ENCODE measurements at regions not wholly inside any gene's neighbourhood (a gene's known extent, or its start where the extent isn't known, plus 50 kb on each side); places are given as distances from the start of the nearest gene placed in this dataset.
"Not testable (repeated sequence)": the region's sequence is repeated elsewhere in the genome, so short reads cannot be mapped to it uniquely, and the experiment has no call there.

GRCh38 chr18:66892388-66892787 lies 288.5 kb upstream of the CDH19 start:
- not testable (repeated sequence) for H3K4me1 Mint-ChIP-seq; H3K4me3 Mint-ChIP-seq; H3K27ac Mint-ChIP-seq; H3K36me3 Mint-ChIP-seq; DNase-seq; ATAC-seq (replicated peaks); H3K9me3 Mint-ChIP-seq; H3K27me3 Mint-ChIP-seq

DNA sequence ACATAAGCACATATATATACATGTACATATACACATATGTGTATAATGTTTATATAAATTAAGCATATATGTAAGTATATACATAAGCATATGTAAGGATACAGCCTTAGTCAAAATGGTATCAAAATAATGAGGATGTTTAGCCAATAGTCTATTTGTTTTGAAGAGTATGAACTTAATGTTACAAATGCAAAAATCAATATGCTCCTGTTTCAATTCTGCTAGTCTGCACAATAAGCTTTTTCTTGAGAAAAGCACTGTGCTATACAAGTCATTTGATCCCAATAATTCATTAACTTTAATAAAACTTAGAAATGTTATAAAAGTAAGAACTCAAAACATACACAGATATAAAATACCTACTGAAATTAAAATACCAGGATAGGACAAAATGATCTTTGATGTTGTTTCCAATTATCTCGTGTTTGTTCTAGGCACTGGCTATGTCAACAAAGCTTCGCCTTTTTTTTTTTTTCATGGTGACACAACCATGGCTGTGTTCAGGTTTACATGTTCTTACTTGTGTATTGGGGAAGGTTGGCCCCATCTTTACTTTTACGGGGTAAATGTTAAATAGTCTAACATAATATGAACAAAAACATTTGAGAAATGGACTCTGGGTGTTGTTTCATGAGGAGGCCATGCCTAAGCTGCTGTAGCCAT lies 271.1 kb upstream of the CDH19 start:
- Mint-ChIP-seq H3K9me3 (no peaks in the 10 kb centered on the region), H3K27me3 (peaks cover 0 to 4% of the 10 kb centered on the region in 2 donors), H3K27ac (no peak overlapping the region), H3K4me3 (no peak overlapping the region), H3K4me1 (no peaks in the 10 kb centered on the region), H3K36me3 (no peaks in the 10 kb centered on the region)
- DNase-seq, result no peak
- ATAC-seq (replicated peaks), result no peak

DNA sequence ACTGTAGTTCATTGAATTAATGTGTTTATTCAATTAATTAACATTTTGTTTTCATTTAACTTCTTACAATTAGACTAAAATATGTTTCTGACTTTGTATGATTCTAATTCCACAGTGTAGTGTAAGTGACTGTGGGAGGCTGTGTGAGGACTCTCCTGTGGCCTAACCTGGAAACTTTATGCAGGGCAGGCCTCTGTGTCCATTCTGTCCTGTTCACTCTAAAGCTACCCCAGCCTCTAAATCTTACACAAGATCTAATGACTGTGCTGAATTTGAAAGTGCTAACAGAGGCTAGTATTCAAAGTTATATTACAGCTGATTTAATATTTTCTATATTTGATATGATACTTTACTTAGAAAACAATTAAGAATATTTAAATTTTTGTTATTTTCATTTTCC lies 270.5 kb upstream of the CDH19 start:
- no peaks in the 10 kb centered on the region for H3K36me3 Mint-ChIP-seq
- ATAC-seq (replicated peaks), result no peak
- H3K4me1 Mint-ChIP-seq, result no peaks in the 10 kb centered on the region
- H3K9me3 Mint-ChIP-seq, result no peaks in the 10 kb centered on the region
- DNase-seq, result no peak
- peaks cover 0 to 4% of the 10 kb centered on the region in 2 donors for H3K27me3 Mint-ChIP-seq
- no peak overlapping the region for H3K27ac Mint-ChIP-seq
- no peak overlapping the region for H3K4me3 Mint-ChIP-seq

DNA sequence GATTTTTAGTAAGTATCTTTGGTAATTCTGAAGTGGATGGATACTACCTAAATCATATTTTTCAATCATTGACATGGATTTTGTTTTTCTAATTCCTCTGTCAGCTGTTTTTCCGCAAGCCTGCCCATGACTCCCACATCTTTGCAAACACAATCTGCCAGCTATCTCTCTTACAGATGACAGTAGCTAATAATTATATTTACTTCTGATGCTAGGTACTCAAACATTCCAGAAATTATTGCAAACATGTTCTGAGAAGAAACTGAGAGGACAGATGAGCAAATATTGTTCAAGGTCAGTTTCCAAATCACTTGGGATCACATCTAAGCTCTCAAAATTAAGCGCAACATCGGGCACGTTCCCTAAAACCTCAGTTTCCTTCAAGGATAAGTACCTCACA lies 270.0 kb upstream of the CDH19 start:
- Mint-ChIP-seq H3K4me1 (no peaks in the 10 kb centered on the region), H3K4me3 (no peak overlapping the region), H3K36me3 (no peaks in the 10 kb centered on the region), H3K27me3 (peaks cover 0 to 4% of the 10 kb centered on the region in 2 donors), H3K27ac (no peak overlapping the region), H3K9me3 (no peaks in the 10 kb centered on the region)
- ATAC-seq (replicated peaks) (no peak), DNase-seq (no peak)

DNA sequence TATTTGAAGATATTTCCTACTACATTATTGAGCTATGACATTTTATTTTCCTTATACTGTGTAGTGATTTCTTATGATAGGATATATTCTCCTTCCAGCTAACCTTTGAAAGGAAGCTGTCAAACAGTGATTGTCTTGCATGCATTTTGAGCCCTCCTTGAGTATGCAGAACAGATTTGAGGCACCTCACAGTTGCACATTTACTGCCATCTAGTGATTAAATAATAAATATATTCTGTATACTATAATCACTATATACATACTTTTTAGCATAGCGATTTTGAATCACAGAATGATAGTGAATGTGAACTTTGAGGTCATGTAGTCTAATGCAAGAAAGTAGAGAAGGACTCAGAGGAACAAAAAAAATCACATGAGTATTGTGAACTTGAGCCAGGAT lies 268.4 kb upstream of the CDH19 start:
- no peak overlapping the region for H3K27ac Mint-ChIP-seq
- H3K4me3 Mint-ChIP-seq, result no peak overlapping the region
- no peaks in the 10 kb centered on the region for H3K9me3 Mint-ChIP-seq
- no peaks in the 10 kb centered on the region for H3K4me1 Mint-ChIP-seq
- ATAC-seq (replicated peaks), result no peak
- peaks cover 0 to 4% of the 10 kb centered on the region in 2 donors for H3K27me3 Mint-ChIP-seq
- DNase-seq, result no peak
- H3K36me3 Mint-ChIP-seq, result no peaks in the 10 kb centered on the region

GRCh38 chr18:66867653-66868052 lies 263.8 kb upstream of the CDH19 start:
- ATAC-seq (replicated peaks), result no peak
- H3K27ac Mint-ChIP-seq, result no peak overlapping the region
- H3K9me3 Mint-ChIP-seq, result no peaks in the 10 kb centered on the region
- H3K4me1 Mint-ChIP-seq, result no peaks in the 10 kb centered on the region
- no peak overlapping the region for H3K4me3 Mint-ChIP-seq
- no peak for DNase-seq
- H3K27me3 Mint-ChIP-seq, result no peaks in the 10 kb centered on the region
- no peaks in the 10 kb centered on the region for H3K36me3 Mint-ChIP-seq

- not testable (repeated sequence) for ATAC-seq (replicated peaks)
Observed at GRCh38 chr18:66866427-66866940, 262.6 kb upstream of the CDH19 start.

GRCh38 chr18:66838340-66838987 lies 234.6 kb upstream of the CDH19 start:
- Mint-ChIP-seq H3K4me3 (no peak overlapping the region), H3K9me3 (peaks cover 0 to 2% of the 10 kb centered on the region in 2 donors), H3K27me3 (no peaks in the 10 kb centered on the region), H3K36me3 (no peaks in the 10 kb centered on the region), H3K27ac (no peak overlapping the region), H3K4me1 (no peaks in the 10 kb centered on the region)
- ATAC-seq (replicated peaks) (no peak), DNase-seq (no peak)

More at GRCh38 chr18:66866427-66866940, 262.6 kb upstream of the CDH19 start:
- not testable (repeated sequence) for H3K27me3 Mint-ChIP-seq, H3K4me1 Mint-ChIP-seq, H3K36me3 Mint-ChIP-seq, H3K4me3 Mint-ChIP-seq, DNase-seq, H3K9me3 Mint-ChIP-seq, H3K27ac Mint-ChIP-seq

GRCh38 chr18:66833646-66834045 lies 229.8 kb upstream of the CDH19 start:
- DNase-seq (no peak), ATAC-seq (replicated peaks) (no peak)
- peaks cover 0 to 2% of the 10 kb centered on the region in 2 donors for H3K9me3 Mint-ChIP-seq

GRCh38 chr18:66826211-66826610 lies 222.3 kb upstream of the CDH19 start:
- H3K27me3 Mint-ChIP-seq, result no peaks in the 10 kb centered on the region
- H3K36me3 Mint-ChIP-seq, result no peaks in the 10 kb centered on the region
- no peak overlapping the region for H3K4me3 Mint-ChIP-seq
- no peak overlapping the region for H3K27ac Mint-ChIP-seq
- no peak for DNase-seq
- ATAC-seq (replicated peaks), result no peak
- H3K9me3 Mint-ChIP-seq, result peaks cover 0 to 2% of the 10 kb centered on the region in 2 donors
- H3K4me1 Mint-ChIP-seq, result no peaks in the 10 kb centered on the region

More at GRCh38 chr18:66833646-66834045, 229.8 kb upstream of the CDH19 start:
- Mint-ChIP-seq H3K27me3 (no peaks in the 10 kb centered on the region), H3K4me1 (no peaks in the 10 kb centered on the region), H3K4me3 (no peak overlapping the region), H3K36me3 (no peaks in the 10 kb centered on the region), H3K27ac (no peak overlapping the region)

DNA sequence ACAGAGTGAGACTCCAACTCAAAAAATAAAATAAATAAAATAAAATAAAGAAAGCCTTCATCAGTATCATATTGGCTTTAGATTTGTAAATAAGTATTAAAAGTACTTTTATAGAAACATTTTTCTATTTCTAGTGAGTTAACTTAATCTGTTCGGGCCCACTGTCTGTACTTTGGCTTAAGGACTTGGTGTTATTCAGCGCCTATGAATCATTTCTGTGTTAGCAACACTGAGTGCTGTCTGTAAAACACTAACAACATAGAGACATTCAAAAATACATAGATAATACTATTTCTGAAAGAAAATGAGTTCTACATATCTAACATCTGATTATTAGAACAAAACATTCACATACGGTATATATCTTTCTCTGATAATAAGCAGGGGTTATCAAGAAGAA lies 221.5 kb upstream of the CDH19 start:
- no peaks in the 10 kb centered on the region for H3K27me3 Mint-ChIP-seq
- ATAC-seq (replicated peaks) (no peak), DNase-seq (no peak)
- H3K4me1 Mint-ChIP-seq, result no peaks in the 10 kb centered on the region
- H3K27ac Mint-ChIP-seq, result no peak overlapping the region
- H3K36me3 Mint-ChIP-seq, result no peaks in the 10 kb centered on the region
- H3K9me3 Mint-ChIP-seq, result no peaks in the 10 kb centered on the region
- no peak overlapping the region for H3K4me3 Mint-ChIP-seq

GRCh38 chr18:66819235-66819634 lies 215.3 kb upstream of the CDH19 start:
- Mint-ChIP-seq H3K27ac (no peak overlapping the region), H3K4me1 (no peaks in the 10 kb centered on the region), H3K36me3 (no peaks in the 10 kb centered on the region), H3K4me3 (no peak overlapping the region), H3K9me3 (no peaks in the 10 kb centered on the region), H3K27me3 (no peaks in the 10 kb centered on the region)
- DNase-seq (no peak), ATAC-seq (replicated peaks) (no peak)

GRCh38 chr18:66813138-66813537 lies 209.2 kb upstream of the CDH19 start:
- Mint-ChIP-seq H3K36me3 (no peaks in the 10 kb centered on the region), H3K4me3 (no peak overlapping the region), H3K4me1 (no peaks in the 10 kb centered on the region), H3K27ac (no peak overlapping the region), H3K9me3 (no peaks in the 10 kb centered on the region), H3K27me3 (no peaks in the 10 kb centered on the region)
- DNase-seq (no peak), ATAC-seq (replicated peaks) (no peak)

- H3K27ac Mint-ChIP-seq, result no peak overlapping the region
- DNase-seq, result no peak
- H3K9me3 Mint-ChIP-seq, result no peaks in the 10 kb centered on the region
- ATAC-seq (replicated peaks), result no peak
- H3K4me1 Mint-ChIP-seq, result no peaks in the 10 kb centered on the region
- no peaks in the 10 kb centered on the region for H3K36me3 Mint-ChIP-seq
- H3K27me3 Mint-ChIP-seq, result no peaks in the 10 kb centered on the region
- H3K4me3 Mint-ChIP-seq, result no peak overlapping the region
Observed at GRCh38 chr18:66795051-66795450, 191.2 kb upstream of the CDH19 start.

- DNase-seq (no peak), ATAC-seq (replicated peaks) (no peak)
- Mint-ChIP-seq H3K27ac (no peak overlapping the region), H3K4me1 (no peaks in the 10 kb centered on the region), H3K9me3 (no peaks in the 10 kb centered on the region), H3K36me3 (no peaks in the 10 kb centered on the region), H3K4me3 (no peak overlapping the region), H3K27me3 (no peaks in the 10 kb centered on the region)
Observed at GRCh38 chr18:66792466-66792865, 188.6 kb upstream of the CDH19 start.

Data from stimulated activated naive B cell treated with anti-CD40 and anti-IgM and Interleukin-4, amounts not matched to agents 10 μg/mL and 1 μg/mL and 100 μg/mL, for 72 hours (primary cell).